Memory B cell (primary cell): ENCODE measurements at regions not wholly inside any gene's neighbourhood (a gene's known extent, or its start where the extent isn't known, plus 50 kb on each side); places are given as distances from the start of the nearest gene placed in this dataset.

Experiments
- ATAC-seq: fragments of 150-1000 bp; cut with Tn5 transposase; 2 replicates; pipeline ENCODE4 v1.10.0; 2021; ENCODE audit warnings: low read depth, mild to moderate bottlenecking, moderate library complexity
- DNase-seq, 2 donors: peaks; one replicate each; pipeline ENCODE4 v3.0.0; 2022; ENCODE audit warnings: low spot score in 2 of 2
- H3K27ac Mint-ChIP-seq: one replicate; pipeline ENCODE4 v1.8.0; 2022; ENCODE audit warnings: mild to moderate bottlenecking, moderate library complexity, mixed read lengths
- H3K27me3 Mint-ChIP-seq: one replicate; pipeline ENCODE4 v1.8.0; 2022; ENCODE audit warnings: mixed read lengths
- H3K36me3 Mint-ChIP-seq: one replicate; pipeline ENCODE4 v1.8.0; 2022; ENCODE audit warnings: mild to moderate bottlenecking, mixed read lengths
- H3K4me1 Mint-ChIP-seq: one replicate; pipeline ENCODE4 v1.8.0; 2022; ENCODE audit warnings: mixed read lengths
- H3K4me3 Mint-ChIP-seq: one replicate; pipeline ENCODE4 v1.8.0; 2022; ENCODE audit warnings: mild to moderate bottlenecking, moderate library complexity, mixed read lengths
- H3K9me3 Mint-ChIP-seq: one replicate; pipeline ENCODE4 v1.8.0; 2022; ENCODE audit warnings: mixed read lengths

DNA sequence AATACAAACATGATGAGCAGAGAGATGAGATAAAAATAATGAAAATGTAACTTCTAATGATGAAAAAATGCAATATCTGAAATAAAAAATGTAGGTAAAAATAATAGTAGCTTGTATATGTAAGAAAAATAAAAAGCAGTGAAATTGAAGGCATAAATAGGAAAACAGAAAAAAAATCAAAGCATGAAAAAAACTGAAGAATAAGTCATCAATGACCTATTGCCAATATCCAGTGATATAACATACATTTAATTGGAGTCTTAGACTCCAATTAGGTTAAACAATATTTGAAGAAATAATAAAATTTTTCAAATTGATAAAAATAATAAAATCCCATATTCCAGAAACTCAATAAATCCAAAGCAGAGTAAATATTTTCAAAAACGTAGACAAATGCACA is 114.0 kb upstream of the HDGFL1 start:
- H3K27ac Mint-ChIP-seq: no peak overlapping the region
- no peaks in the 10 kb centered on the region for H3K36me3 Mint-ChIP-seq
- ATAC-seq (no peak), DNase-seq (no peak)
- peaks cover 8% of the 10 kb centered on the region for H3K9me3 Mint-ChIP-seq
- H3K4me1 Mint-ChIP-seq: no peaks in the 10 kb centered on the region
- H3K27me3 Mint-ChIP-seq: no peaks in the 10 kb centered on the region
- no peak overlapping the region for H3K4me3 Mint-ChIP-seq

DNA sequence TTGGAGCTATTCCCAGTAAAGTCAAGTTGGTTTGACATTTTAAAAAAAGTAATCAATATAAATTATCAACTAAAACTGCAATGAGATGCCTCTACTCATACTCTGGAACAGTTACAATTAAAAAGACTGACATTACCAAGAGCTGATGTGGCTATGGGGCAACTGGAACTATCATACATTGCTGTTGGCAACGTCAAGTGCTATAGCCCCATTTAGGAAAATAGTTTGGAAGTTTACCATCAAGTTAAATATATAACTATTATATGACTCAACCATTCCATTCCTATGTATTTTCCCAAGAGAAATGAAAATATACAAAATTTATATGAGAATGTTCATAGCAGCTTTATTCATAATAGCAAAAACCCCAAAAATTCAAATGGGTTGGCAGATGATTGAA is 111.4 kb upstream of the HDGFL1 start:
- ATAC-seq (no peak), DNase-seq (no peak)
- no peaks in the 10 kb centered on the region for H3K27me3 Mint-ChIP-seq

DNA sequence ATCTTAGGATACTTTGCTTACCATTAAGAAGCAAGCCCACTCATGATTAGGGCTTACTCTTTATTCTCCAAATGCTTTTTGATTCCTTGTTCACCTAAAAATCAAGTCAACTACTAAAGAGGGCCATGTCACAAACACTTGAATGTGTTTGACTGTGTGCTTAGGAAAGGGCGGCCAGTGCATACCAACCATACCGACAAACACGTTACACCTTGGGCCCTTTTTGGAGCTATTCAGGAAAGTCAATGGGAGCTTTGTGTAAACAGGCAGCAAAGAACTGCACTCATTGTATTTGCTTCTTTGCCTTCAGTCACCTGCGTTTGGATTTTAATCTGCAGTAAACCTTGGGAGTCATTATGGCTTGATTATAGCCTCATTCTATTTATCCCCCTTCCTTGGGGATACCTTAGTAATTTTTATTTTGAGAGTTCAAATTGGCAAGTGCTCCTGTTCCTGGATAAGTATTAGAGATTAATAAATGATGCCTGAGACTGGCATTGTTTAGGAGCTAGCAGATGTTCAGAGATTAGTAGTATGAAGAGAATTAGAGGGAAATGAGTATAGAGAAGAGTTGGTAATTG is 102.6 kb upstream of the HDGFL1 start:
- H3K4me3 Mint-ChIP-seq: no peak overlapping the region
- no peak for ATAC-seq
- no peaks in the 10 kb centered on the region for H3K36me3 Mint-ChIP-seq

More for the DNA sequence above, 111.4 kb upstream of the HDGFL1 start:
- Mint-ChIP-seq H3K4me3 (no peak overlapping the region), H3K36me3 (no peaks in the 10 kb centered on the region), H3K9me3 (peaks cover 7% of the 10 kb centered on the region), H3K4me1 (no peaks in the 10 kb centered on the region), H3K27ac (no peak overlapping the region)

DNA sequence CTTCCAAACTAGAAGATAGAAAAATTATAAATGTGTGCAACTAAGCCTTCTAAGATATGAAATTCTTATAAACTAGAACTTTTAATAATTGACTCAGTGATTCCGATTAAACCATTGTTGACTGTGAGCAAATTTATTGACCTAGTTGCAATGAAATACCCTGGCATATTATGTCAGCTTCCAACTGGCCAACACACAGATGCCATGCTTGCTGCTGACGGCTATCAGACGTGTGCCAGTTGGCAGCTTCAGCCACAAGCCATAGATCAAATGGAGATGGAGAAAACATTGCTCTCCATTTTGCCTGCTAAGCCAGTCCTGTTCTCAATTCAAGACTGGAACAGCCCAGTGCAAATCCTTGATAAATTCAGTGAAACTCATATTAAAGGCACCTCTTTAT is 101.7 kb upstream of the HDGFL1 start:
- Mint-ChIP-seq H3K36me3 (no peaks in the 10 kb centered on the region), H3K4me1 (no peaks in the 10 kb centered on the region), H3K27me3 (no peaks in the 10 kb centered on the region), H3K9me3 (peaks cover 11% of the 10 kb centered on the region), H3K27ac (no peak overlapping the region), H3K4me3 (no peak overlapping the region)
- ATAC-seq (no peak), DNase-seq (no peak)

More for the DNA sequence above, 102.6 kb upstream of the HDGFL1 start:
- Mint-ChIP-seq H3K27ac (no peak overlapping the region), H3K27me3 (no peaks in the 10 kb centered on the region), H3K4me1 (no peaks in the 10 kb centered on the region), H3K9me3 (peaks cover 9% of the 10 kb centered on the region)
- no peak for DNase-seq

DNA sequence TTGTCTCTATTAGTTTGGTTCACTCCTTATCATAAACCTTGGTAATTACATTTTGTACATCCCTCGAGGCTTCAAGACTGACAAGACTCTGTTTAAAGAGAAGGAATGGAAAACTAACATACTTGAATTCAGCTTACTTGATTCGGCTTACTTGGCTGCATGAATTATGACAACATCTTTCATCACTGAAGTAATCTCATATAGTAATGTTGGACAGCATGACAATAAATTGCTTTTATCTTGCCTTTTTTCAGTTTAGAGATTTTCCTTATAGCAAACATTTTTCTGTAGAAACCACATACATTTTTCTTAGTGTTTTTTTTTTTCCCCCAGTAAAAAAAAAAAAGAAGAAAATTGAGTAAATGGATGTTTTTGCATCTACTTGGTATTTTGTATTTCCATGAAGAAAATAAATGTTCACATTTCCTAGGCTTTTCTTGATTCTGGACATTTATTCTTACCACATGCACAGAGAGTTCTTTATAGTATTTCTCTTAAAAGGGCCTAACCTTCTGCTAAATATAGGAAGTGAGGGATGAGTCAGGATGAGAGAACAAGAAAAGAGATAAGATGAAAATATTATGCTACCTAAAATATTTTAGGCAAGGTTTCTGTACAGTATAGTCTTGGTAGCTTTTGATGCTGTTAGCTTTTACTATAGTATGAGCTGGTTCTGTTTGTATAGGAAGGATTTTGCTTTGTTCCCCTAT is 101.0 kb upstream of the HDGFL1 start:
- no peak for ATAC-seq
- Mint-ChIP-seq H3K4me3 (no peak overlapping the region), H3K36me3 (no peaks in the 10 kb centered on the region), H3K27me3 (no peaks in the 10 kb centered on the region), H3K9me3 (peaks cover 11% of the 10 kb centered on the region), H3K27ac (no peak overlapping the region), H3K4me1 (no peaks in the 10 kb centered on the region)
- DNase-seq: no peak

DNA sequence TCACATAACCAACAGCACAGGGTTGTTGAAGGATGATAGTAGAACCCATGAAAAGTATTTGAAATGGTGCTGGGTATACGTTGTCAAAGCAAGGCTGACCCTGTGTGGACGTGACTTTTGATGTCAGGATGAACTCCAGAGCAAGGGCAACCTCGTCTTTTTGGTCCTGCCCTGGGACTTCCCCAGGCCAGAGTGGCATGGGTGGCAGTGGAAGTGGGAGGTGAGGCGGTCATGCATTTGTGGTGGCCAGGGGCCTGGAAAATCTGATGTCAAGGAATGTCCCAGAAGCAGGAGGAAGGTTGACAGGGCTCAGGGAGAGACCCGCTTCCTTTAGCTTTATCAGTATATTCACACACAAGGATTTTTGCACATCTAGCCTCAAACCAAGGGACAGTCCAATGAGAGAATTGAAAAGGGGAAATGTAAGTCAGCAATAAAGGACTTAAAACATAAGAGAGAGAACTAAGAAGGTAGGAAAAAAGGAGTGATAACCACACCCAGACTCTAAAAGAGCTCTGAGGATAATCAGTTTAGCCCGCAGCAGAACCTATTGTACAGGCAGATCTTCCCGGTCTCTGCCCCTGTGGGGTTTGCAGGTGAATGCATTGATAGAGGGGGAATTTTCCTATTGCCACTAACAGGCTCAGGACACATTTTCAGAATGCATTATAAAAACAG is 98.8 kb upstream of the HDGFL1 start:
- H3K9me3 Mint-ChIP-seq: peaks cover 7% of the 10 kb centered on the region
- DNase-seq (no peak), ATAC-seq (no peak)
- no peaks in the 10 kb centered on the region for H3K27me3 Mint-ChIP-seq
- no peak overlapping the region for H3K4me3 Mint-ChIP-seq
- H3K36me3 Mint-ChIP-seq: no peaks in the 10 kb centered on the region
- no peaks in the 10 kb centered on the region for H3K4me1 Mint-ChIP-seq
- no peak overlapping the region for H3K27ac Mint-ChIP-seq

DNA sequence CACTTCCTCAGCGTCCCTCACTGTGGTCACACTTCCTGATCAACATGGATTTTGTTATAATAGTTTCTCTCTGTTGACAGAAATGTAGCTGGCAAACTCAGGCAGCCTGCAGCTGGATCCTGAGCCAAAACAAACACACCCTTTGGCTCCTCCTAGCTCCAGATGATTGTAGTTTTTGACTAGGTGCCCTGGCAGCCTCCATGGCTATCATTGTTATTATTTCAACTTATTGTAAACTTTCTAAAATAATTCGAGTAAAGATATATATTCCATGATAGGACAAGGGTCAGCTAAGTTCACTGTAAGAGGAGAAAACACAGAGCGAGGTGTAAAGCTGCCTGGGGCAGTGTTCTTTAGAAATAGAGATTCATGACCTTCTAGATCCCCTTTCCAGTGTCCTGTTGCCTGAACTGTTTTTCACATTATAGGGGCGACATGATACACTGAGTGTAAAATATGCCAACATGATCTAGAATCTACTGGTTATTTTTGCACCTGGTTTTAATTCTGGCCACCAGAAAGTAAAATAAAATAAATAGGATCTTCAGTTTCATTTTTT is 98.2 kb upstream of the HDGFL1 start:
- Mint-ChIP-seq H3K4me3 (no peak overlapping the region), H3K4me1 (no peaks in the 10 kb centered on the region), H3K36me3 (no peaks in the 10 kb centered on the region), H3K27me3 (no peaks in the 10 kb centered on the region), H3K27ac (no peak overlapping the region), H3K9me3 (peaks cover 7% of the 10 kb centered on the region)
- no peak for ATAC-seq
- DNase-seq: no peak

DNA sequence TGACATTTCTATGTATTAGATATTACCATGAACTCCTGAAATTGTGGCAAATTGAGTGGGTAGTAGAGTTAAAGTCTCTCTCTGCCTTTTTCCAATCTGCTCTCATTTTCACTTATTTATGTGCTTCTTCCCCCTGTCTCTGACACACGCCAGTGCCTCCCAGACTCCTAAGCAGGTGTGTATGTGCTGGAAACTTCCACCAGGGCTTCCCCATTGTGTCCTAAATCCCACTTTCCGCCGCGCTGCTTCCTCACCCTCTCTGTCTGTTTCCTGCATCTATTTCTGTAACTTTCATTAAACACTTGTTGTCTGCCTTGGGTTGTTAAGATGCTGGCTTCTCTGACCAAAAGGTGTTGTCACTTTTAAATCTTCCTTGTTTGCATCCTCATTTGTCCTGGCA is 97.6 kb upstream of the HDGFL1 start:
- Mint-ChIP-seq H3K4me3 (no peak overlapping the region), H3K36me3 (no peaks in the 10 kb centered on the region), H3K27me3 (no peaks in the 10 kb centered on the region), H3K4me1 (no peaks in the 10 kb centered on the region), H3K9me3 (peaks cover 7% of the 10 kb centered on the region), H3K27ac (peak overlapping the region; percentile 9)
- ATAC-seq (no peak), DNase-seq (no peak)

DNA sequence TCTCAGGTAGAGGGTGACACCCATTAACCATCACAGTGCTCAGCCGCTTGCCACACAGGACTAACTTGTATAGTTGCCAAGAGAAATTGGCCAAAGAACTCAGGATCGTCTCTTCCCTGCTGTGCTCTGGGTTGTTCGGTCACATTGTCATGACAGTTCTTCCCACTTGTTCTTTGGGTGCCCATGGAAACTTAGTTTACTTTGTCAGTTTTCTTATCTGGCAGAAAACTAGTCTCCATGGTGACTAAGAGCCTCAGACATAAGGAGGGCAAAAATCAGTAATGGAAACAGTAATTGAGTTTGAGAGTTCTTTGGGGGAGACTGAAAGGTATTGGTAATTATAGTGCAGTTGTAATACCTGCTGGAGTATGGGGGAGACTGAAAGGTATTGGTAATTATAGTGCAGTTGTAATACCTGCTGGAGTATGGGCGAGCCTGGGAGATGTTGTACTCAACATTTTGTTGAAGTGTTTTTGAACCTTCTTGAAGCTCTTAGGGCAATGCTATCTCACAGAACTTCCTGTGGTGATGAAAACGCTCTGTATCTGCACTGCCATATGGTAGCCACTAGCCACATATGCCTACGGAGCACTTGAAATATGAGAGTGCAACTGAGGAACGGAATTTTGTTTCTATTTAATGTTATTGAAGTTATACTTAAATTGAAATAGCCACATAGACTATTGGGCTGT is 95.2 kb upstream of the HDGFL1 start:
- Mint-ChIP-seq H3K27me3 (no peaks in the 10 kb centered on the region), H3K9me3 (peaks cover 7% of the 10 kb centered on the region)

DNA sequence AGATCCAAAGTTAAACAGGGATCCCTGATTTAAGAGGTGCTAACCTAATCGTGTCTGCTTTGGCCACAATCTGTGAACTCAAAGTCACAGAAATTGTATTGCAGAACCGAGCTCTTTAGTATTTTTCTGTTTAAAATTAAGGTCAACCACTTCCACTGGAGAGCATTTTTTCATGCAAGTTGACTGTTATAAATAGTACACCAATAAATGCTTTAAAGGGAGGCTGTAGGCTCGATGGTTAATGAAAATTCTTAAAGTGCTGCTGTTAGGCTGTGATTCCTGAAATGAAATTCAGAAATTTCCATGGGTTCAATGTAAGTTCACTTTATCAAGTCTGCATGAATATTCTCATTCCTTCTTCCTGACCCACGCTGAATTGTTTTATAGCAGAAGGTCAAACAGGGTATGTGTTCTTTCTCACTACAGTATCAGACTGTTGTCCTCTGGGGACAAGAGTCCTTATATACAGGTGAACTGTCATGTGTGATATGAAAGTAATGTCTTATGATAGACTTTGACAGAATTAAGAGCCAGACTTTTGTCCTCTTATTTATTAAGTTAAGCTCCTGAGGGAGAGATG is 92.5 kb upstream of the HDGFL1 start:
- no peaks in the 10 kb centered on the region for H3K27me3 Mint-ChIP-seq
- no peak for ATAC-seq

More for the DNA sequence above, 95.2 kb upstream of the HDGFL1 start:
- Mint-ChIP-seq H3K27ac (no peak overlapping the region), H3K36me3 (no peaks in the 10 kb centered on the region), H3K4me1 (no peaks in the 10 kb centered on the region), H3K4me3 (no peak overlapping the region)
- DNase-seq (no peak), ATAC-seq (no peak)

DNA sequence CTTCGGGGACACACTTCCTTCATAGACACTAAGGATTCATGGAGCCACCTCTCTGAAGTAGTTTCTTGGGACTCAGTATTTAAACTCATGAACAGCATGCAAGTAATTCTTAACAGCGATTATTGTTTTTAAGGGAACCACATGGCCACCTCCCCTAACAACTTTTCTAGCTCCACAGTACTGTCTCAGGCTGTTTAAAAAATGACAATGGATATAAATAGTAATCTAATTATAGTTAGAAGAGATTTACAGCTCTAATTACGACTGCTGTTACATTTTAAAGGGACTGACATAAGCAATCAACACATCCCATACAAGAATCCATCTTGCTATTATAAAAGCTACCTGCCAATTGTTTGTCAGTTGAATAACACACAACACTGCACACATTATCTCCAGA is 72.1 kb upstream of the HDGFL1 start:
- no peak overlapping the region for H3K4me3 Mint-ChIP-seq
- H3K27me3 Mint-ChIP-seq: no peaks in the 10 kb centered on the region
- no peaks in the 10 kb centered on the region for H3K36me3 Mint-ChIP-seq
- DNase-seq (no peak), ATAC-seq (no peak)
- H3K27ac Mint-ChIP-seq: no peak overlapping the region
- H3K9me3 Mint-ChIP-seq: peaks cover 2% of the 10 kb centered on the region
- no peaks in the 10 kb centered on the region for H3K4me1 Mint-ChIP-seq

More for the DNA sequence above, 92.5 kb upstream of the HDGFL1 start:
- peaks cover 4% of the 10 kb centered on the region for H3K9me3 Mint-ChIP-seq
- H3K4me1 Mint-ChIP-seq: no peaks in the 10 kb centered on the region
- no peaks in the 10 kb centered on the region for H3K36me3 Mint-ChIP-seq
- H3K4me3 Mint-ChIP-seq: no peak overlapping the region
- H3K27ac Mint-ChIP-seq: no peak overlapping the region
- DNase-seq: no peak

DNA sequence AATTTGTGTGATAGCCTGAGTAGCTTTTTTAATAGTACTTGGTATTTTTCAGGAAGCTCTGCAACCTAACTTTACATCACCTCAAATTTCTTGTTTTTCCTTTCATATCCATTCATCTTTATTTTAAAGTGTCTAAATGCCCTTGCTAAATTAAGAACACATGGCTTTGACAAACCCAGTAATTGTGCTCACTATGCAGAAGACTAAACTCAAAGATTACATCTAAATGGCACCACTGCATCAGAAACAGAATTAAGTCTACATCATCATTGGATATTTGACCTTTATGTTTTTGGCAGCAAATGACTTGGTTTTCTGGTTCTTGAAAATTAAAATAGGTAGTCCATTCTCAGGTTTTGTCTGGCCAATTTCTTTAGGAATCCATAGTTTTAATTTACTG is 69.6 kb upstream of the HDGFL1 start:
- H3K4me1 Mint-ChIP-seq: no peaks in the 10 kb centered on the region
- DNase-seq: no peak
- no peaks in the 10 kb centered on the region for H3K36me3 Mint-ChIP-seq

DNA sequence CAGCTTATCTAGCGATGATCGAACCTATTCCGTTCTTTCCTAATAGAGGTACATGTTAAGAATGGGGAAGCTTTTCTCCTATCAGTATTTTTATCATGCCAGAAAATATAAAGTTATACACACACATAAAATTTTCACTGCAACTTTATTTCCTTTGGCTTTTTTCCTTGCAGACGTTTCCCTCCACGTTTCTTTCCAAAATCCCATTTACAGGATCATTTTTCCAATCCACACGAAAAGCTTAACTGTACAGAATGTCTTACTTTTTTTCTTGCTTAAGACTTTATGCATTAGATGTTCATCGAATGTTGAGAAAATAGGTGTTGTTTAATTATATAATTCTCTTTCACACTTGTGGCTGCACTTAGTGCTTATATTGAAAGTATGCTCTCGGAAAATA is 62.9 kb upstream of the HDGFL1 start:
- no peak for DNase-seq
- H3K27ac Mint-ChIP-seq: no peak overlapping the region
- no peaks in the 10 kb centered on the region for H3K27me3 Mint-ChIP-seq
- no peak overlapping the region for H3K4me3 Mint-ChIP-seq
- H3K9me3 Mint-ChIP-seq: peaks cover 2% of the 10 kb centered on the region
- no peaks in the 10 kb centered on the region for H3K4me1 Mint-ChIP-seq
- no peaks in the 10 kb centered on the region for H3K36me3 Mint-ChIP-seq
- no peak for ATAC-seq

More for the DNA sequence above, 69.6 kb upstream of the HDGFL1 start:
- Mint-ChIP-seq H3K27ac (no peak overlapping the region), H3K9me3 (no peaks in the 10 kb centered on the region), H3K27me3 (no peaks in the 10 kb centered on the region), H3K4me3 (no peak overlapping the region)
- ATAC-seq: no peak
